Erythroblast (primary cell): ENCODE measurements at regions not wholly inside any gene's neighbourhood (a gene's known extent, or its start where the extent isn't known, plus 50 kb on each side); places are given as distances from the start of the nearest gene placed in this dataset.

Experiments
- GATA1 ChIP-seq: IDR thresholded peaks from 2 replicates; pipeline ENCODE4 v1.6.1; 2011; ENCODE audit warnings: low read depth, mild to moderate bottlenecking, control low read depth, low read length, moderate library complexity
- POLR2A ChIP-seq: IDR thresholded peaks from 2 replicates; pipeline ENCODE4 v1.6.1; 2011; ENCODE audit warnings: mild to moderate bottlenecking, low read length

DNA sequence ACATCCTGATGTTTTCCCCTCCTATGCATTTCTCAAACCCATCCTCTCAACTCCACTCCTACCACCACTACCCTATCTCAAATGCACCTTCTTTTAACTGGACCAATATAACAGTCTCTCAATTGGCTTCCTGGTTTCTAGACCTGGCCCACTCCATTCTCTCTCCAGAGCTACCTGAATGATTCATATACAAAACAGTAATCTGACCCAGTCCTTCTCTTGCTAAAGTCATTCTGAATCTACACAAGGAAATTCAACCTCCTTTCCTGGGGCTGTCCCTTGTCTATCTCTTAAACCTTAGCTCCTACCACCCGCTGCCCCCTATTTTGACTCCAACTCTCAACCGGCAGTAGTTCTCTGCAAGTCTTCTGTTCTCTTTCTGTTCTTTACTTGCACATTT is 97.2 kb downstream of the PCSK1 start:
- TF ChIP-seq POLR2A: no peak
- no peak for TF ChIP-seq GATA1
